PC-9 (cell line): ENCODE measurements at regions not wholly inside any gene's neighbourhood (a gene's known extent, or its start where the extent isn't known, plus 50 kb on each side); places are given as distances from the start of the nearest gene placed in this dataset.

Source experiments
- BruUV-seq: library from RNA; stranded (reverse); fragments of 400-500 nt; replicated peaks from 2 replicates; lab custom pipeline; 2021; lab: Mats Ljungman, UMichigan
- CTCF ChIA-PET: fragments of 300-600 bp; sonication (Branson Sonifier 250); formaldehyde crosslinking; loops from one replicate; lab custom pipeline; 2022; ENCODE audit warnings: antibody characterized with exemption; lab: Charles Lee
- POLR2A ChIA-PET: fragments of 300-600 bp; sonication (Branson Sonifier 250); formaldehyde crosslinking; loops from one replicate; lab custom pipeline; 2022; ENCODE audit warnings: antibody characterized with exemption; ENCODE audit not compliant: unreplicated experiment; lab: Charles Lee
- DNase-seq, 2 experiments: peaks; one replicate each; pipeline versions ENCODE4 v3.0.0 to v3.0.0-alpha.2; 2015 to 2022; ENCODE audit warnings: mixed read lengths in 1 of 2
- H2AFZ ChIP-seq: fragments of 200-600 bp; sonication (generic); 2 replicates; pipeline ENCODE4 v1.8.1; 2017; ENCODE audit warnings: antibody characterized with exemption
- H3F3A ChIP-seq: fragments of 200-600 bp; sonication (generic); 2 replicates; pipeline ENCODE4 v1.8.1; 2017; ENCODE audit warnings: antibody characterized with exemption, mild to moderate bottlenecking, low read depth; ENCODE audit not compliant: insufficient read depth
- H3K27ac ChIP-seq: fragments of 200-600 bp; sonication (generic); 2 replicates; pipeline ENCODE4 v1.6.1; 2016; ENCODE audit warnings: mixed run types
- H3K27me3 ChIP-seq: fragments of 200-600 bp; sonication (generic); 2 replicates; pipeline ENCODE4 v1.6.1; 2016; ENCODE audit warnings: low read depth, mixed run types; ENCODE audit not compliant: insufficient read depth
- H3K36me3 ChIP-seq: fragments of 200-600 bp; sonication (generic); 2 replicates; pipeline ENCODE4 v1.6.1; 2016; ENCODE audit warnings: low read depth, mixed run types
- H3K4me1 ChIP-seq: fragments of 200-600 bp; sonication (generic); replicated peaks from 2 replicates; pipeline ENCODE4 v1.6.1; 2016; ENCODE audit warnings: mixed run types; ENCODE audit not compliant: insufficient read depth
- H3K4me2 ChIP-seq: fragments of 200-600 bp; sonication (generic); 2 replicates; pipeline ENCODE4 v1.6.1; 2017; ENCODE audit warnings: mixed run types
- H3K4me3 ChIP-seq: fragments of 200-600 bp; sonication (generic); 2 replicates; pipeline ENCODE4 v1.6.1; 2016; ENCODE audit warnings: mixed run types
- H3K79me2 ChIP-seq: fragments of 200-600 bp; sonication (generic); 2 replicates; pipeline ENCODE4 v1.6.1; 2017; ENCODE audit warnings: low read depth, mixed run types
- H3K9me2 ChIP-seq: fragments of 200-600 bp; sonication (generic); 2 replicates; pipeline ENCODE4 v1.8.1; 2017; ENCODE audit warnings: mild to moderate bottlenecking; ENCODE audit not compliant: insufficient read depth
- H3K9me3 ChIP-seq: fragments of 200-600 bp; sonication (generic); 2 replicates; pipeline ENCODE4 v1.8.1; 2016; ENCODE audit warnings: low read depth; ENCODE audit not compliant: insufficient read depth
- H4K20me1 ChIP-seq: fragments of 200-600 bp; sonication (generic); 2 replicates; pipeline ENCODE4 v1.8.1; 2017; ENCODE audit not compliant: insufficient read depth
- EZH2 ChIP-seq: fragments of 200-600 bp; sonication (generic); IDR thresholded peaks from 2 replicates; pipeline ENCODE4 v1.8.0; 2017; ENCODE audit warnings: antibody characterized with exemption, low read depth
- intact Hi-C: fragments of 100-400 bp; cut with micrococcal nuclease; formaldehyde crosslinking; loops from one replicate; pipeline ENCODE4 v1.10.0; 2022; ENCODE audit not compliant: unreplicated experiment
- TF ChIP-seq, protein P1 (sequence below): fragments of 200-600 bp; sonication (generic); conservative IDR thresholded peaks from 2 replicates; pipeline ENCODE4 v1.6.1; 2017; ENCODE audit warnings: mixed run types, antibody characterized with exemption, mild to moderate bottlenecking, moderate library complexity

DNA sequence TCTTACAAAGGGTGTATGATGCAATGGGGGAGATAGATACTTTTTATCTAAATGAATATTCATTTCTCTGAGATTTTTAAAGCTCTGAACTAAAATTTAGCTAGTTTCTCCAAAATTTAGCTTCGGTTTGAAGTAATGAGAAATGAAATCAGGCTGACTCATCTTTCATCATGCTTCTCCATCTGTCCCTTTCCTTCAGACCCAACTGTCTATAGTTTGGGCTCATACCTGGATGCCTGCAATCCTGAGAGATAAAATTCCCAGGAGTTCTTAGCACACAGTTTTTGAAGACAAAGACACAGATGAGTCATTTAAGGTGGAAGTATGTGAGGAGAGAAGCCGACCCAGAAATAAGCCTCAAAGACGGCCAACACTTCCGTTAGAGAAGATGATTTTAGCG, 336.4 kb upstream of the CDH20 start:
- Histone ChIP-seq H3K79me2 (no peaks in the 10 kb centered on the region), H3K4me2 (no peak overlapping the region), H3K4me3 (no peak overlapping the region), H3K9me3 (no peaks in the 10 kb centered on the region), H3K36me3 (no peaks in the 10 kb centered on the region), H3K4me1 (no peaks in the 10 kb centered on the region), H3K27ac (no peak overlapping the region), H4K20me1 (no peaks in the 10 kb centered on the region), H3F3A (no peaks in the 10 kb centered on the region), H3K9me2 (no peaks in the 10 kb centered on the region), H3K27me3 (no peaks in the 10 kb centered on the region), H2AFZ (no peak overlapping the region)
- no peak for TF ChIP-seq EZH2
- TF ChIP-seq, protein P1, sequence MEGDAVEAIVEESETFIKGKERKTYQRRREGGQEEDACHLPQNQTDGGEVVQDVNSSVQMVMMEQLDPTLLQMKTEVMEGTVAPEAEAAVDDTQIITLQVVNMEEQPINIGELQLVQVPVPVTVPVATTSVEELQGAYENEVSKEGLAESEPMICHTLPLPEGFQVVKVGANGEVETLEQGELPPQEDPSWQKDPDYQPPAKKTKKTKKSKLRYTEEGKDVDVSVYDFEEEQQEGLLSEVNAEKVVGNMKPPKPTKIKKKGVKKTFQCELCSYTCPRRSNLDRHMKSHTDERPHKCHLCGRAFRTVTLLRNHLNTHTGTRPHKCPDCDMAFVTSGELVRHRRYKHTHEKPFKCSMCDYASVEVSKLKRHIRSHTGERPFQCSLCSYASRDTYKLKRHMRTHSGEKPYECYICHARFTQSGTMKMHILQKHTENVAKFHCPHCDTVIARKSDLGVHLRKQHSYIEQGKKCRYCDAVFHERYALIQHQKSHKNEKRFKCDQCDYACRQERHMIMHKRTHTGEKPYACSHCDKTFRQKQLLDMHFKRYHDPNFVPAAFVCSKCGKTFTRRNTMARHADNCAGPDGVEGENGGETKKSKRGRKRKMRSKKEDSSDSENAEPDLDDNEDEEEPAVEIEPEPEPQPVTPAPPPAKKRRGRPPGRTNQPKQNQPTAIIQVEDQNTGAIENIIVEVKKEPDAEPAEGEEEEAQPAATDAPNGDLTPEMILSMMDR = no peak
- ChIA-PET POLR2A (no interaction called here), CTCF (no interaction called here)
- DNase-seq = no peak
- BruUV-seq = no TSS peak
- intact Hi-C loops = no loop called here

DNA sequence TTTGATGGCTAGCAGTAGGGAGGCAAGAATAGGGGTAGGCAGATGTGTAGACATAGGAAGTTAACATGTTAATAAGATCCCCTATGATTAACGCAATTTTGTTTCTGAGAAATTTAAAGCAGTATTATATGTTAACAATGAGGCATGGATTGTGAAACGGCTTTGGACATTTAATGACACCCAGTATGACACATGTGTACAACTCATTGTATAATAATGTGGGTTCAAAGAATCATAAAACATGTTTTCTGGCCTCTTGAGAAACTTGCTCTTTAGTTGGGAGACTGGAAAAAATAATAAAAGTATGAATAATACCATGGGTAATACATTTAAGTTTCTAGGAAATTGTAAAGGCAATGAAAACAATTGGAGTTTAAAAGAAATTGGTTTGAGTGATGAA, 332.1 kb upstream of the CDH20 start:
- ChIA-PET POLR2A (no interaction called here), CTCF (no interaction called here)
- no peaks in the 10 kb centered on the region for H3F3A ChIP-seq
- H3K4me3 ChIP-seq = no peak overlapping the region
- H3K9me2 ChIP-seq = no peaks in the 10 kb centered on the region
- no peak overlapping the region for H2AFZ ChIP-seq
- no peaks in the 10 kb centered on the region for H3K27me3 ChIP-seq
- H3K4me2 ChIP-seq = no peak overlapping the region
- no peaks in the 10 kb centered on the region for H3K36me3 ChIP-seq
- no peaks in the 10 kb centered on the region for H4K20me1 ChIP-seq
- no peaks in the 10 kb centered on the region for H3K4me1 ChIP-seq
- H3K9me3 ChIP-seq = no peaks in the 10 kb centered on the region
- TF ChIP-seq, protein P1 = no peak
- no peak for TF ChIP-seq EZH2
- no peaks in the 10 kb centered on the region for H3K79me2 ChIP-seq
- no peak overlapping the region for H3K27ac ChIP-seq
- BruUV-seq = no TSS peak
- no peak for DNase-seq
- intact Hi-C loops = no loop called here

DNA sequence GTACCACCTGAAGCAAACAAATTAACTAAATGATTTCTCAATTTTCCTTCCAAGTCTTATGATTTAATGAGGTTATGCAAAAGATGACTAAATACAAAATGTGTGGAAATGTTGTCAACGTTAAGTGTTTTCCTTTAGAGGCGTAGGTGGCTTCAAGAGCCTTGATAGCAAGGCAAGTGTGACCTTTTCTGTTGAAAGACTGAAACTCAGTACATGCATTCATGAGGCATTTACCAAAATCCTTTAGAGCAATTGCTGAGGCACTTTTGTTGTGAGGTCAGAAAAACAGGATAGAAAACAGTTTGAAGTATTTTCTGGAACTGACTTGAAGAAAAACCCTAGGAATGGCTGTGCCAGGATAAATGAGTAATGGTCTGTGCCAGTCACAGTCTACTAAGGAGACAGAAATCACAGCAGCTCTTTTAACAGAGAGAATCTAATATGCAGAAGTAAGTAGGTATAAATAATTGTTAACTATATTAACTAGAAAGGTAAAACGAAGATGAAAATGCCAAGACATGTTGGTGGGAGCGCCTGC, 326.5 kb upstream of the CDH20 start:
- ChIA-PET POLR2A (no interaction called here), CTCF (interaction anchor here (0.6 kb wide), 1 partner anchor 42 kb away, joined by 3 read pairs; no protein-coding TSS in a partner anchor)
- Histone ChIP-seq H3K4me2 (no peak overlapping the region), H3K79me2 (no peaks in the 10 kb centered on the region), H3K27ac (no peak overlapping the region), H3F3A (no peaks in the 10 kb centered on the region), H3K36me3 (no peaks in the 10 kb centered on the region), H4K20me1 (no peaks in the 10 kb centered on the region), H3K9me3 (no peaks in the 10 kb centered on the region), H2AFZ (no peak overlapping the region), H3K4me3 (no peak overlapping the region), H3K27me3 (no peaks in the 10 kb centered on the region), H3K4me1 (no peaks in the 10 kb centered on the region), H3K9me2 (no peaks in the 10 kb centered on the region)
- DNase-seq = no peak
- no peak for TF ChIP-seq EZH2
- TF ChIP-seq, protein P1 = no peak
- no TSS peak for BruUV-seq
- intact Hi-C loops = no loop called here
